ENCODE measurements at regions not wholly inside any gene's neighbourhood (a gene's known extent, or its start where the extent isn't known, plus 50 kb on each side); places are given as distances from the start of the nearest gene placed in this dataset.

GRCh38 chr11:81377418-81377817, 1356.2 kb downstream of the FAM181B start:
- Histone ChIP-seq H3K4me2 (ENCODE audit: low read length) (no peak overlapping the region), H4K20me1 (ENCODE audit: insufficient read depth, low read length) (no peaks in the 10 kb centered on the region), H3K4me1 (ENCODE audit: insufficient read depth, low read length, poor library complexity, severe bottlenecking) (no peaks in the 10 kb centered on the region), H3K36me3 (ENCODE audit: insufficient read depth, low read length) (no peaks in the 10 kb centered on the region), H3K79me2 (ENCODE audit: insufficient read depth, low read depth, low read length) (no peaks in the 10 kb centered on the region), H3K9me3 (ENCODE audit: low read length) (0 out of 2 replicates have a peak, but pooled peaks cover 4% of the 10 kb centered on the region), H2AFZ (ENCODE audit: low read length) (no peak overlapping the region), H3K9me2 (ENCODE audit: insufficient read depth, low read length) (no peaks in the 10 kb centered on the region), H3K4me3 (ENCODE audit: low read depth, low read length, poor library complexity, severe bottlenecking) (no peak overlapping the region), H3K27ac (ENCODE audit: low read depth, low read length, poor library complexity, severe bottlenecking) (no peak overlapping the region)
- intact Hi-C loops (cut with micrococcal nuclease; ENCODE audit: unreplicated experiment), result no loop called here
- no peak for TF ChIP-seq EZH2phosphoT487 (IDR thresholded peaks at IDR 0.05; ENCODE audit: borderline replicate concordance, low read depth, low read length)
- TF ChIP-seq CTCF (conservative IDR thresholded peaks at IDR 0.05; ENCODE audit: low read length), result no peak
- ChIA-PET POLR2A (no interaction called here), CTCF (ENCODE audit: unreplicated experiment) (no interaction called here)
- no peak for DNase-seq (ENCODE audit: low spot score)
- no TSS peak for BruUV-seq (replicated peaks)

GRCh38 chr11:81373986-81374385, 1359.7 kb downstream of the FAM181B start:
- ChIA-PET POLR2A (interaction anchor here (1.0 kb wide), 1 partner anchor 62 kb away, joined by 3 read pairs; no protein-coding TSS in a partner anchor), CTCF (ENCODE audit: unreplicated experiment) (no interaction called here)
- Histone ChIP-seq H3K9me2 (ENCODE audit: insufficient read depth, low read length) (no peaks in the 10 kb centered on the region), H3K9me3 (ENCODE audit: low read length) (0 out of 2 replicates have a peak, but pooled peaks cover 4% of the 10 kb centered on the region), H3K79me2 (ENCODE audit: insufficient read depth, low read depth, low read length) (no peaks in the 10 kb centered on the region), H3K27ac (ENCODE audit: low read depth, low read length, poor library complexity, severe bottlenecking) (no peak overlapping the region), H3K36me3 (ENCODE audit: insufficient read depth, low read length) (no peaks in the 10 kb centered on the region), H3K4me3 (ENCODE audit: low read depth, low read length, poor library complexity, severe bottlenecking) (no peak overlapping the region), H4K20me1 (ENCODE audit: insufficient read depth, low read length) (no peaks in the 10 kb centered on the region), H2AFZ (ENCODE audit: low read length) (no peak overlapping the region), H3K4me1 (ENCODE audit: insufficient read depth, low read length, poor library complexity, severe bottlenecking) (no peaks in the 10 kb centered on the region), H3K4me2 (ENCODE audit: low read length) (no peak overlapping the region)
- TF ChIP-seq CTCF (conservative IDR thresholded peaks at IDR 0.05; ENCODE audit: low read length) (no peak), EZH2phosphoT487 (IDR thresholded peaks at IDR 0.05; ENCODE audit: borderline replicate concordance, low read depth, low read length) (no peak)
- DNase-seq (ENCODE audit: low spot score), result no peak
- intact Hi-C loops (cut with micrococcal nuclease; ENCODE audit: unreplicated experiment), result no loop called here
- no TSS peak for BruUV-seq (replicated peaks)

GRCh38 chr11:81368192-81368591, 1365.5 kb downstream of the FAM181B start:
- H3K27ac ChIP-seq (ENCODE audit: low read depth, low read length, poor library complexity, severe bottlenecking), result no peak overlapping the region
- DNase-seq (ENCODE audit: low spot score), result no peak
- H4K20me1 ChIP-seq (ENCODE audit: insufficient read depth, low read length), result no peaks in the 10 kb centered on the region
- H3K4me1 ChIP-seq (ENCODE audit: insufficient read depth, low read length, poor library complexity, severe bottlenecking), result no peaks in the 10 kb centered on the region
- intact Hi-C loops (cut with micrococcal nuclease; ENCODE audit: unreplicated experiment), result no loop called here
- no peaks in the 10 kb centered on the region for H3K36me3 ChIP-seq (ENCODE audit: insufficient read depth, low read length)
- no peak overlapping the region for H2AFZ ChIP-seq (ENCODE audit: low read length)
- POLR2A ChIA-PET, result interaction anchor here (0.6 kb wide), 1 partner anchor 80 kb away, joined by 3 read pairs; no protein-coding TSS in a partner anchor
- no peaks in the 10 kb centered on the region for H3K9me2 ChIP-seq (ENCODE audit: insufficient read depth, low read length)
- H3K79me2 ChIP-seq (ENCODE audit: insufficient read depth, low read depth, low read length), result no peaks in the 10 kb centered on the region
- CTCF ChIA-PET (ENCODE audit: unreplicated experiment), result no interaction called here
- no TSS peak for BruUV-seq (replicated peaks)
- H3K9me3 ChIP-seq (ENCODE audit: low read length), result no peaks in the 10 kb centered on the region
- no peak overlapping the region for H3K4me3 ChIP-seq (ENCODE audit: low read depth, low read length, poor library complexity, severe bottlenecking)
- TF ChIP-seq CTCF (conservative IDR thresholded peaks at IDR 0.05; ENCODE audit: low read length), result no peak
- TF ChIP-seq EZH2phosphoT487 (IDR thresholded peaks at IDR 0.05; ENCODE audit: borderline replicate concordance, low read depth, low read length), result no peak
- H3K4me2 ChIP-seq (ENCODE audit: low read length), result no peak overlapping the region
